ENCODE measurements at regions not wholly inside any gene's neighbourhood (a gene's known extent, or its start where the extent isn't known, plus 50 kb on each side); places are given as distances from the start of the nearest gene placed in this dataset.
"Not testable (repeated sequence)": the region's sequence is repeated elsewhere in the genome, so short reads cannot be mapped to it uniquely, and the experiment has no call there.

DNA sequence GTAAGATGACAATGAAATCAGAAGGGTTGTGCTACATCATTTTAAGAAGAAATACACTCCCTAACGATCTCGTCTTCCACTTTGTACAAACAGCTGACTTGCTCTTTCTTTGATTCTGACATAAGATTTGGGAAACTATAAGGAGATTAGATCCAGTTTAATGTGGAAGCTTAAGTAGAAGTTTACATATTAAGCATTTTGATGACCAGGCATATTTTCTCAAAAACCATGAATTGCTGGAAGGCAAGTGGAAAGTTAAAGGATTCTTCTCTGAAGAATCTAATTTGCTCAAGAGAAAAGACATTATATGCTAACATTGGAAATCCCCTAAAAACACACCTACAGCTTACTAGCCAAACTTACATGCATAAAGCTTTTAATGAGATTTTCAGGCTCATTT, 531.9 kb upstream of the PTPRD start:
- no peak for DNase-seq

DNA sequence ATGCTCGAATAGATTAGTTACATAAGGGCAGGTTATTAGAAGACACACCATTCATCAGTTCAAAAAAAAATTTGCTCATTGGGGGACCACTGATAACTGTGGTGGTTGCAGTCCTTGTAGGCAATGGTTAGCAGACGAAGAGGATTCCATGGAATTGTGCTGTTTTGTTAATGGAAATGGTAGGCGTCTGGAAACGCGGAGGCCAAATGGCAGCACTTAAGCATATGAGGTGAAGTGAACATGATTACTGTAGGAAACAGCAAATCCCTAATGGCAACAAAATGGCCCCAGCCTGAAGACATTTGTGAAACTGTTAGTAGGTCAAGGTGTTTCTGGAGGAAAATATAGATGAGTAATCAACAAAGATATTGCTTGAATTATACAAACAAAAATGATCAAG, 535.4 kb upstream of the PTPRD start:
- DNase-seq = no peak

DNA sequence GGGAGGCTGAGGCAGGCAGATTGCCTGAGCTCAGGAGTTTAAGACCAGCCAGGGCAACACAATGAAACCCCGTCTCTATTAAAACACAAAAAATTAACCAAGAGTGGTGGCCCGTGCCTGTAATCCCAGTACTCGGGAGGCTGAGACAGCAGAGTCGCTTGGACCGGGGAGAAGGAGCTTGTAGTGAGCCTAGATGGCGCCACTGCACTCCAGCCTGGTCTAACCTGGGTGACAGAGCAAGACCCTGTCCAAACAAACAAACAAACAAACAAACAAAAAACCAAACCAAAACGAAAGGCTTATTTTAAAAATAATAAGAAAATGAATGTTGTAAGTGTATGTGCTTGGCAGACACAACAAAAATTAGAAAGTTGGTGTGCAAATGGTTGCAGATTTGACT, 536.3 kb upstream of the PTPRD start:
- no peak for DNase-seq

- no peak for DNase-seq
Observed at GRCh38 chr9:11158063-11158462, 545.3 kb upstream of the PTPRD start.

GRCh38 chr9:11158676-11159075, 545.9 kb upstream of the PTPRD start:
- no peak for DNase-seq

DNA sequence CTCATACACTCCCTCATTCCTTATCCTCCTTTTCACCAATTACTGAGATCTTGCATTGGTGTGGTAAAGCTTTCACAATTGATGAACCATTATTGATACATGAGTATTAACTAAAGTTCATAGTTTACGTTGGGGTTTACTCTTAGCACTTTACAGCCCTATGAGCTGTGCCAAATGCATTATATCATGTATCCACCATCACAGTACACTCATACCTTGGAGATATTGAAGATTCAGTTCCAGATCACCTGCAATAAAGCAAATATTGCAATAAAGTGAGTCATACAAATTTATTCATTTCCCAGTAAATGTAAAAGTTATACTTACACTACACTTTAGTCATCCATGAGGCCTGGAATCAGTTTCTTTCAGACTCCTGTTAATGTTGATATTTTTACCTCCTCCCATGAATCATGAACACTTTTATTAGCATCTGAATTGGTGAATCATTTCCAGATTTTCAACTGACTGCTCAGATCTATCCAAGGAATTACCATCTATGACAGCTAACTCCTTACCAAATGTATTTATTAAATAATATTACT, 546.6 kb upstream of the PTPRD start:
- DNase-seq = no peak

DNA sequence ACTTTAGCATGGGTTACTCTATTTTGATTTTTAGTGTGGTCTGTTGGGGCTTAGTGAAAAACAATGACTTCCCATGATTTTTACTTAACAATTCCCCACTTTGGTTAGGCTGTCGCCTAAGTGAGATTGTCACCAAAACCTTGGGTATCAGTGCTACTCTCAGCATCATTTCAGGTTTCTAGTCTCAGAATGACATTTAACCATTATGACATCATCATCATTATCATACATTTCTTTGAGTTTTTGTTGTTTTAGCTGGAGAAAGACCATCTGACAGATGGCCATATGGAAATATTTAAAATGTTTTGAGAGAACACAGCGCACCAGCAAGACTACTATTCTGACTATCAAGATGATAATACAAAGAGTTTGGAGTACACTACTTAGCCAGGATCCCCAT, 551.0 kb upstream of the PTPRD start:
- DNase-seq = no peak

DNA sequence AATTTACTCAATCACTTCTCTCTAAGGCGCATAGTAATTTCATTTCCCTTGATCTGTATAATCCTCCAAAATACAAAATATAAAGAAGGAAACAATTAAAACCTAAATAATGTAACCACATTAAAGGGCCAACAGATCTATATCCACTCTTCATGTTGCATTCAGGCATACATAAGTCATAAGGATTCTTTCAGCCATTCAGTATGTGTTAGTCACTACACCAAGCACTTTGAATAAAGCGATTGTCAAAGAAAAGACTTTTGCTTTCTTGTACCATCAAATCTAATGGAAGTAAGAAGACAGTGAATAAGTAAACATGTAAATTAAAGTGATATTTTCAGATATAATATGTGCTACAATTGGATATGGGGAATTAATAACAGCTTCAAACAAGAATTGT, 569.2 kb upstream of the PTPRD start:
- DNase-seq = no peak

DNA sequence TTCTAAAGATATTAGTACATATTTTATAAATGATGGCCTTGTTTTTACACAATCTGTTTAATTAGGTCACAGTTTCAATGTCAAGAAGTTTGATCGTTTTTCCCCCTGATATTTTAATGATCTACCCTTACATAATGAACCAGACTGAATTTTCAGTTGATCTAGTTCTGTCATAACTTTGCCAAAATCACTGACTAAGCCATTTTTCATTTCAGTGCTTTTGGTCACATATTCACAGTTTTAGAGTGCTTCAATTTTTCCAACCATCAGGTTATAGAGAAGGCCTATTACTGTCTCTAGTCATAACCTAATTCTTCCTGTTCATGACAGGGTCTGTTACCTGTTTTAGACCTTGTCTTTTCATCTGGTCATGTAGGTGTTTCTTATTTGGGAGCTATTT, 577.9 kb upstream of the PTPRD start:
- no peak for DNase-seq

- no peak for DNase-seq
Observed at GRCh38 chr9:11192993-11193392, 580.2 kb upstream of the PTPRD start.

GRCh38 chr9:11194246-11194645, 581.4 kb upstream of the PTPRD start:
- DNase-seq = peak; percentile 52 to 65

DNA sequence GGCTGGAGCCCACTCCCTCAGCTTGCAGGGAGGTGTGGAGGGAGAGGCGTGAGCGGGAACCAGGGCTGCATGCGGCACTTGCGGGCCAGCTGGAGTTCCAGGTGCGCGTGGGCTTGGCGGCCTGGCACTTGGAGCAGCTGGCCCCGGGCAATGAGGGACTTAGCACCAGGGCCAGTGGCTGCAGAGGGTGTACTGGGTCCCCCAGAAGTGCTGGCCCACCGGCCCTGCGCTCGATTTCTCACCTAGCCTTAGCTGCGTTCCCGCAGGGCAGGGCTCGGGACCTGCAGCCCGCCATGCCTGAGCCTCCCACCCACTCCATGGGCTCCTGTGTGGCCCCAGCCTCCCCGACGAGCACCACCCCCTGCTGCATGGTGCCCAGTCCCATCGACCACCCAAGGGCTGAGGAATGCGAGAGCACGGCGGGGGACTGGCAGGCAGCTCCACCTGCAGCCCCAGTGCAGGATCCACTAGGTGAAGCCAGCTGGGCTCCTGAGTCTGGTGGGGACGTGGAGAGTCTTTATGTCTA, 584.1 kb upstream of the PTPRD start:
- DNase-seq = not testable (repeated sequence)

GRCh38 chr9:11199335-11199734, 586.5 kb upstream of the PTPRD start:
- DNase-seq = no peak

- DNase-seq = no peak
Observed at GRCh38 chr9:11204521-11204920, 591.7 kb upstream of the PTPRD start.

- DNase-seq = no peak
Observed at GRCh38 chr9:11206925-11207324, 594.1 kb upstream of the PTPRD start.

DNA sequence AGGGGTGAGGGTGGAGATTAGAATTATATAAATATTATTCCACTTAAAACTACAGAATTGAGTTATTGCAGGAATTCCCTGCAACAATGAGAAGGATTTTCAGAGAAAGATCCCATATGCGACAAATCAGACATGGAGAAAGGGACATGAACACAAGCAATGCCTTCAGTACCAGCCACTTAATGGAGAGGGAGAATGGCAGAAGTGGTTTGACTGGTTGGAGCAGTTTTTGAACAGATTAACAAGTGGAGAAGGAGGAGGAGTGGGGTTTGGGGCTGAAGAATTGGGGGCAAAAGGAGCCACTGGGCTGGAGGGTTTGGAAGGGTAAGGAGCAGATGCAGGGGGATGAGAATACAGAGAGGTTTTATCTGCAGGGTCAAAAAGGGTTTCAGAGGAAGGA, 620.9 kb upstream of the PTPRD start:
- peak; percentile 15 to 20 for DNase-seq

DNA sequence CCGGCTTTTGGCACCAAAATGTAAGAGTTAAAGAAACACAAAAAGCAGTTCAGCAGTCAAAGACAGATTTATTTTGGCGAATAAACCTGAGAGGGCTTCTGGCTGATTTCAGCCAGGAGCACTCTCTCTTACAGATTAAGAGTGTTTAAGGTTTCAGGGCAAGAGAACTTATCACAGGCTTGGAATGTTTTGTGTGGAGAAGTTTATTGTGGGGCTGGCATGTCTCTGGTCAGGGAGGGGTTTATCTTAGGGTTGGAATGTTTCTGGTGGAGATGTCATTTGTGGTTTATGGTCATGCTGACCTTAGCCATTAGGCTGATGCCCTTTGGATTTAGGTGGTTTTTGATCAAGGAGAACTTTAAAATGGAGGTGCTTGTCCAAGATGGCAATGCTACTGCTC, 622.3 kb upstream of the PTPRD start:
- DNase-seq = no peak

GRCh38 chr9:11241779-11242178, 629.0 kb upstream of the PTPRD start:
- no peak for DNase-seq

- DNase-seq = no peak
Observed at GRCh38 chr9:11257992-11258391, 645.2 kb upstream of the PTPRD start.

GRCh38 chr9:11269036-11269435, 656.2 kb upstream of the PTPRD start:
- no peak for DNase-seq

DNA sequence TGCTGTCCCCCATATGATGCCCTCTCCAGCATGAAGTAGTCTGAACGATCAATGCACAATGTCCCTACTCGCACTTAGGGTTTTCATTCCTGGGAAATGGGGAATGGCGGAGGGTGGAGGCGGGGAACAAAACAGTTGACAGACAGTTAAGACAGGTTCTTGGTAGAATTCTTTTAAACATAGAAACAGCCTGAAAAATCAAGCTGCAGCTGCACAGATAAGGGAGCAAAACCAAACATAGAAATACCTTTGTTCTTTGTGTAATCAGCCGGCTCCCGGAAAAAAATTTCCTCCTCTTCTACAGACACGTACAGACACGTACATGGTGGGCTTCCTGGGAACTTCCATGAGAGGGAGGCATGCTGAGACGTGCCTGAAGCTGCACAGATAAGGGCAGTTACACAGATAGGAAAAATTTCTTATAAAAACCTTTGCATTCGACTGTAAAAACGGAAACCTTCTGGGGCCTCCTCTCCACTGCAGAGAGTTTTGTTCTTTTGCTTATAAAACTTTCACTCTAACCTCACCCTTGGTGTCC, 662.4 kb upstream of the PTPRD start:
- no peak for DNase-seq

DNA sequence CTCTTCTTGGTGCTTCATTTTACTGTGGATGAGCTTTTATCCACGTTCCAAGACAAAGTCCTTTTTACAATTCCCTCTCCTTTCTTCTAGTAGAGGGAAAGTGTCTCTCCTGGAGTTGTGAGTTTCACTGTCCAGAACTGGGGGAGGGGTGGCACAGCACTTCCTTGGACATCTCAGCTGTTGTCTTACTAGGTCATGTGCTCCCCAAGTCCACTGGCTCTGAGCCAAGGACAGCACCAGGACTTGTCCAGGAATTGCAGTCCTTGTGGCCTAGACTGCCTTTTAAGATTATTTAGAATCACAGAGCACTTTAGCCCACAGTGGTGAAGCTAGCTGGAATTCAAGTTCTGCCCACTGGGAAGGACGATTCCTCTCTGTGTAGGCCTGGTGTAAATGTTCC, 700.2 kb upstream of the PTPRD start:
- peak; percentile 5 to 6 for DNase-seq

DNA sequence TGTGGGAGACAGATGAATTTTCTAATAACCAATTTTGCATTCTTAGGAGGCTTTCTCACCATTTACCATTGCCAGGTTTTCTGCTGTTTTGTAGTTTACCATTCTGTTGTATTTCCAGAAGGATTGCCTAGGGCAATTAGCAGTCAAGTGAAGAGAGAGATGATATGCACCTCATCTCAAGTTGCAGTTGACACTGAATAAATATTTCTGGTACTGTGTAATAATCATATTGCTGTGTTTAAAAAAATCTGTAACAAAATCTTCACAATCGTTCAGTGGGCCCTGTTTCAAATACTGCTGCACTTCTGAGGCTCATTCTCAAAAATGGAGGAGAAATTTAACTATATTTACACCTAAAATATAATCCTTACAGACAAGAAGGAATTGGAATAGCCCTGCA, 706.1 kb upstream of the PTPRD start:
- DNase-seq = no peak

- peak; percentile 5 to 18 for DNase-seq
Observed at GRCh38 chr9:11319538-11319937, 706.7 kb upstream of the PTPRD start.
